Mesenchymal stem cell (in vitro differentiated cells and primary cell): ENCODE measurements at regions not wholly inside any gene's neighbourhood (a gene's known extent, or its start where the extent isn't known, plus 50 kb on each side); places are given as distances from the start of the nearest gene placed in this dataset.

ENCODE experiments used
- DNase-seq: peaks from one replicate; pipeline ENCODE4 v3.0.0-alpha.2; 2013
- H2AFZ ChIP-seq: one replicate; pipeline ENCODE4 v1.6.1; 2013; ENCODE audit warnings: low read depth, mild to moderate bottlenecking, control low read depth, inconsistent platforms, low read length, moderate library complexity
- H2AK5ac ChIP-seq: 2 replicates; pipeline ENCODE4 v1.6.1; 2013; ENCODE audit warnings: low read length, moderate library complexity, mild to moderate bottlenecking, inconsistent platforms; ENCODE audit not compliant: severe bottlenecking
- H2BK120ac ChIP-seq: one replicate; pipeline ENCODE4 v1.6.1; 2013; ENCODE audit warnings: low read depth, mild to moderate bottlenecking, inconsistent platforms, low read length, moderate library complexity
- H2BK12ac ChIP-seq, 2 experiments: one replicate each; pipeline ENCODE4 v1.6.1; 2013; ENCODE audit warnings: inconsistent platforms in 2 of 2, low read length in 2 of 2, mild to moderate bottlenecking in 2 of 2, moderate library complexity in 2 of 2, control low read depth in 1 of 2
- H2BK15ac ChIP-seq: one replicate; pipeline ENCODE4 v1.6.1; 2013; ENCODE audit warnings: mild to moderate bottlenecking, low read depth, inconsistent platforms; ENCODE audit not compliant: poor library complexity, severe bottlenecking
- H2BK5ac ChIP-seq: 2 replicates; pipeline ENCODE4 v1.6.1; 2013; ENCODE audit warnings: low read depth, mild to moderate bottlenecking, low read length, control low read depth, inconsistent platforms; ENCODE audit not compliant: poor library complexity, severe bottlenecking
- H3K14ac ChIP-seq, 2 experiments: one replicate each; pipeline ENCODE4 v1.6.1; 2013; ENCODE audit warnings: inconsistent platforms in 2 of 2, low read length in 2 of 2, control low read depth in 1 of 2, mild to moderate bottlenecking in 1 of 2, moderate library complexity in 1 of 2
- H3K18ac ChIP-seq, 2 experiments: one replicate each; pipeline ENCODE4 v1.6.1; 2013; ENCODE audit warnings: inconsistent platforms in 2 of 2, low read length in 2 of 2, control low read depth in 1 of 2, low read depth in 1 of 2, mild to moderate bottlenecking in 1 of 2
- H3K23ac ChIP-seq, 2 experiments: one replicate each; pipeline ENCODE4 v1.6.1; 2013; ENCODE audit warnings: inconsistent platforms in 2 of 2, low read length in 2 of 2, mild to moderate bottlenecking in 2 of 2, moderate library complexity in 2 of 2, control low read depth in 1 of 2
- H3K27ac ChIP-seq: 2 replicates; pipeline ENCODE4 v1.5.1; 2013; ENCODE audit warnings: mild to moderate bottlenecking, moderate library complexity, low read length, control low read depth, inconsistent platforms; ENCODE audit not compliant: poor library complexity, severe bottlenecking
- H3K27me3 ChIP-seq, 2 experiments: 2 replicates each; pipeline versions ENCODE4 v1.6.1 to v1.7.0; 2013; ENCODE audit warnings: low read length in 2 of 2, mild to moderate bottlenecking in 2 of 2, moderate library complexity in 2 of 2, control low read depth in 1 of 2, inconsistent platforms in 1 of 2; ENCODE audit not compliant: control insufficient read depth in 1 of 2, insufficient read depth in 1 of 2
- H3K36me3 ChIP-seq, 2 experiments: 2 replicates each; pipeline versions ENCODE4 v1.6.1 to v1.7.0; 2013; ENCODE audit warnings: low read length in 2 of 2, control low read depth in 1 of 2, inconsistent platforms in 1 of 2, low read depth in 1 of 2, mild to moderate bottlenecking in 1 of 2; ENCODE audit not compliant: insufficient read depth in 2 of 2, control insufficient read depth in 1 of 2
- H3K4ac ChIP-seq, 2 experiments: one replicate each; pipeline ENCODE4 v1.6.1; 2013; ENCODE audit warnings: inconsistent platforms in 2 of 2, low read length in 2 of 2, mild to moderate bottlenecking in 2 of 2, moderate library complexity in 2 of 2, control low read depth in 1 of 2, low read depth in 1 of 2
- H3K4me1 ChIP-seq: 2 replicates; pipeline ENCODE4 v1.6.1; 2013; ENCODE audit warnings: low read depth, low read length, control low read depth; ENCODE audit not compliant: control insufficient read depth, insufficient read depth
- H3K4me2 ChIP-seq: 2 replicates; pipeline ENCODE4 v1.6.1; 2013; ENCODE audit warnings: low read length, mild to moderate bottlenecking, inconsistent platforms; ENCODE audit not compliant: poor library complexity, severe bottlenecking
- H3K4me3 ChIP-seq, 2 experiments: 2 replicates each; pipeline versions ENCODE4 v1.5.1 to v1.7.0; 2013; ENCODE audit warnings: low read length in 2 of 2, mild to moderate bottlenecking in 2 of 2, control low read depth in 1 of 2, low read depth in 1 of 2; ENCODE audit not compliant: insufficient read depth in 1 of 2
- H3K79me1 ChIP-seq: replicated peaks from 2 replicates; pipeline ENCODE4 v1.6.1; 2013; ENCODE audit warnings: mild to moderate bottlenecking, control low read depth, low read length, inconsistent platforms; ENCODE audit not compliant: poor library complexity, severe bottlenecking
- H3K9ac ChIP-seq: 2 replicates; pipeline ENCODE4 v1.7.0; 2013; ENCODE audit warnings: mild to moderate bottlenecking, low read length, moderate library complexity
- H3K9me3 ChIP-seq: 2 replicates; pipeline ENCODE4 v1.7.0; 2013; ENCODE audit warnings: mild to moderate bottlenecking, low read length; ENCODE audit not compliant: control insufficient read depth
- H4K8ac ChIP-seq: one replicate; pipeline ENCODE4 v1.6.1; 2013; ENCODE audit warnings: inconsistent platforms, mild to moderate bottlenecking, low read length, moderate library complexity
- H4K91ac ChIP-seq: one replicate; pipeline ENCODE4 v1.6.1; 2013; ENCODE audit warnings: mild to moderate bottlenecking, low read length, inconsistent platforms
- WGBS: methylation state at CpG from one replicate; pipeline ENCODE4 v1.1.7; 2013; ENCODE audit warnings: mixed read lengths; 5-methylcytosine and 5-hydroxymethylcytosine counted together

- WGBS = 3% methylated on average over 69 of the region's 71 CpGs
- Histone ChIP-seq H3K9me3 (no peaks in the 10 kb centered on the region), H3K4me1 (peaks cover 8% of the 10 kb centered on the region), H3K9ac (peak overlapping the region; percentile 81), H2AFZ (no peak overlapping the region), H3K27ac (no peak overlapping the region), H3K18ac (peak overlapping the region; percentile 41 to 82), H2BK12ac (no peak overlapping the region), H3K14ac (peak overlapping the region in 1 of 2 experiments; percentile 26), H3K4me2 (peak overlapping the region; percentile 78), H3K4ac (no peak overlapping the region), H2AK5ac (peak overlapping the region; percentile 25), H2BK5ac (no peak overlapping the region), H4K91ac (no peak overlapping the region), H3K36me3 (no peaks in the 10 kb centered on the region), H3K27me3 (peaks cover 0 to 17% of the 10 kb centered on the region in 2 experiments), H2BK120ac (peak overlapping the region; percentile 89), H3K23ac (no peak overlapping the region), H3K4me3 (peak overlapping the region; percentile 56 to 71), H2BK15ac (peak overlapping the region; percentile 12), H3K79me1 (no peaks in the 10 kb centered on the region), H4K8ac (peak overlapping the region; percentile 49)
- peak; percentile 93 for DNase-seq
Observed at GRCh38 chr5:159773062-159773924, 143.0 kb upstream of the ADRA1B start.

DNA sequence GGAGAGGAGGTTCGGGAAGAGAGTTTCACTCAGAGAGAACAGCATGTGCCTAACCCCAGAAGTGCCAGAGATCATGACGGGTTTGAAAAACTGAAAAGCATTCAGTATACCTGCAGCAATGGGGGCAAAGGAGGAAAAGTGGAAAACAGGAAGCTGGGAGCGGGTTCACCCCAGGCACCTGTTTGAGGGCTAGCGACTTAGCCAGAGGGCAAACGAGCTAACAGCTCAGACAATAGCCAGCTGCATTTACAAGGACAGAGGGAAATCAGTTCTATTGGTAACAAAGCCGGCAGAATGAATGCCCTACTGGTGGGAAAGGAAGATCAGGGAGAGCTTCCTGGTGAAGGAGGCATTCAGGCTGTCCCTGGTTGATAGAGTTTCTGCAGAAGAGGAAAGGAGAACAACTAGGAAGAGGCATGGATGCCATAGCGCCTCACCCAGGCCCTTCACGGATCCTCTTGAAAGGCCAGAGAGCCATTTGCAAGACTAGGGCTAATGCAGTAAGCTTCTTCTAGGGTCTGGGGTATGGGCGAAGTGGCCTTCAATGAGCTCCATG, 141.7 kb upstream of the ADRA1B start:
- H3K9me3 ChIP-seq = no peaks in the 10 kb centered on the region
- no peak overlapping the region for H2AK5ac ChIP-seq
- H3K4me1 ChIP-seq = peaks cover 8% of the 10 kb centered on the region

DNA sequence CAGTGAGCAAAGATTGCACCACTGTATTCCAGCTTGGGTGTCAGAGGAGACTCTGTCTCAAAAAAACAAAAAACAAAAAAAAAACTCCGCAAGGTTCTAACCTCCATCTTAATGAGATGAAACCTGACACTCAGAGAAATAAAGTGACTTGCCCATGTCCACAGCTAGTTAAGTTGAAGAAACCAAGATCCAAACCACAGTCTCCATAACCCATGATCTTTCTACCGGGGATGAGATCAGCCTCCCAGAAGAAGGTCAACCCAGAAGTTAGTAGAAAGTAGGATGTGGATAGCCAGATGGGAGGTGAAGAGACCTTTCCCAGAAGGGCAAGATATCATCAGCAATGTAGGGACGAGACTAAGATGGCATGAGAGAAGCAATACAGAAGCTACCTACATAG, 140.4 kb upstream of the ADRA1B start:
- no peak overlapping the region for H2BK120ac ChIP-seq
- DNase-seq = no peak
- H3K4ac ChIP-seq = no peak overlapping the region
- no peaks in the 10 kb centered on the region for H3K79me1 ChIP-seq
- H3K27ac ChIP-seq = no peak overlapping the region
- H3K4me1 ChIP-seq = peaks cover 8% of the 10 kb centered on the region
- no peak overlapping the region for H4K8ac ChIP-seq
- no peak overlapping the region for H3K4me3 ChIP-seq
- no peak overlapping the region for H2BK15ac ChIP-seq
- H3K4me2 ChIP-seq = no peak overlapping the region
- no peak overlapping the region for H3K23ac ChIP-seq
- no peak overlapping the region for H3K18ac ChIP-seq
- H3K36me3 ChIP-seq = no peaks in the 10 kb centered on the region
- H2BK12ac ChIP-seq = no peak overlapping the region
- no peak overlapping the region for H2BK5ac ChIP-seq
- H2AFZ ChIP-seq = no peak overlapping the region
- peaks cover 0 to 17% of the 10 kb centered on the region in 2 experiments for H3K27me3 ChIP-seq
- no peaks in the 10 kb centered on the region for H3K9me3 ChIP-seq
- WGBS = 100% methylated on average over 2 of the region's 3 CpGs
- H4K91ac ChIP-seq = no peak overlapping the region
- H3K14ac ChIP-seq = no peak overlapping the region
- H3K9ac ChIP-seq = no peak overlapping the region
- no peak overlapping the region for H2AK5ac ChIP-seq

More for the DNA sequence above, 141.7 kb upstream of the ADRA1B start:
- Histone ChIP-seq H3K36me3 (no peaks in the 10 kb centered on the region), H2BK5ac (no peak overlapping the region), H2BK12ac (peak overlapping the region in 1 of 2 experiments; percentile 22), H2BK120ac (no peak overlapping the region), H2AFZ (no peak overlapping the region), H4K91ac (no peak overlapping the region), H2BK15ac (no peak overlapping the region), H3K4ac (no peak overlapping the region), H3K9ac (no peak overlapping the region), H3K4me2 (no peak overlapping the region), H3K79me1 (no peaks in the 10 kb centered on the region), H3K23ac (no peak overlapping the region), H3K14ac (no peak overlapping the region), H3K27ac (no peak overlapping the region), H3K27me3 (peaks cover 0 to 17% of the 10 kb centered on the region in 2 experiments), H3K18ac (no peak overlapping the region), H3K4me3 (no peak overlapping the region), H4K8ac (no peak overlapping the region)
- 76% methylated on average over 9 of the region's 9 CpGs for WGBS
- no peak for DNase-seq

GRCh38 chr5:159777049-159777660, 139.1 kb upstream of the ADRA1B start:
- no peak overlapping the region for H3K27ac ChIP-seq
- H2BK120ac ChIP-seq = no peak overlapping the region
- peak overlapping the region; percentile 55 for H2AK5ac ChIP-seq
- peak overlapping the region in 1 of 2 experiments; percentile 39 for H3K14ac ChIP-seq
- no peak overlapping the region for H2BK12ac ChIP-seq
- no peak overlapping the region for H4K91ac ChIP-seq
- H3K27me3 ChIP-seq = peaks cover 0 to 17% of the 10 kb centered on the region in 2 experiments
- no peaks in the 10 kb centered on the region for H3K79me1 ChIP-seq
- H3K4me3 ChIP-seq = no peak overlapping the region
- no peaks in the 10 kb centered on the region for H3K36me3 ChIP-seq
- H3K23ac ChIP-seq = no peak overlapping the region
- no peak overlapping the region for H2BK5ac ChIP-seq
- WGBS = 92% methylated on average over 8 of the region's 9 CpGs
- no peak for DNase-seq
- peaks cover 8% of the 10 kb centered on the region for H3K4me1 ChIP-seq
- no peak overlapping the region for H2AFZ ChIP-seq
- H3K4me2 ChIP-seq = no peak overlapping the region
- H3K4ac ChIP-seq = no peak overlapping the region
- no peak overlapping the region for H3K18ac ChIP-seq
- no peaks in the 10 kb centered on the region for H3K9me3 ChIP-seq
- no peak overlapping the region for H2BK15ac ChIP-seq
- no peak overlapping the region for H3K9ac ChIP-seq
- H4K8ac ChIP-seq = no peak overlapping the region
